NOMO-1 (cell line): ENCODE measurements at regions not wholly inside any gene's neighbourhood (a gene's known extent, or its start where the extent isn't known, plus 50 kb on each side); places are given as distances from the start of the nearest gene placed in this dataset.

Experiments
- DNase-seq, 2 experiments: peaks; one replicate each; lab custom pipeline; 2025; ENCODE audit not compliant: unreplicated experiment in 2 of 2; lab: John Stamatoyannopoulos, UW

- DNase-seq: no peak
These were observed 512.1 kb downstream of the RPS24 start for GRCh38 chr10:78545756-78546155.

- DNase-seq: no peak
These were observed 513.7 kb downstream of the RPS24 start for GRCh38 chr10:78547397-78547796.

- no peak for DNase-seq
These were observed 514.2 kb downstream of the RPS24 start for GRCh38 chr10:78547905-78548304.

GRCh38 chr10:78548369-78548768 is 514.7 kb downstream of the RPS24 start:
- no peak for DNase-seq

GRCh38 chr10:78549140-78549935 is 515.7 kb downstream of the RPS24 start:
- DNase-seq: peak in 1 of 2 experiments; percentile 30

GRCh38 chr10:78550090-78550489 is 516.4 kb downstream of the RPS24 start:
- DNase-seq: no peak

GRCh38 chr10:78550716-78551115 is 517.1 kb downstream of the RPS24 start:
- no peak for DNase-seq

- no peak for DNase-seq
These were observed 517.4 kb upstream of the ZMIZ1 start for GRCh38 chr10:78551184-78552005.

GRCh38 chr10:78552261-78552811 is 516.4 kb upstream of the ZMIZ1 start:
- no peak for DNase-seq

GRCh38 chr10:78553792-78554191 is 515.0 kb upstream of the ZMIZ1 start:
- DNase-seq: no peak

GRCh38 chr10:78555128-78555527 is 513.6 kb upstream of the ZMIZ1 start:
- DNase-seq: no peak

GRCh38 chr10:78556705-78557432 is 511.9 kb upstream of the ZMIZ1 start:
- DNase-seq: peak; percentile 24 to 82

- DNase-seq: no peak
These were observed 511.3 kb upstream of the ZMIZ1 start for GRCh38 chr10:78557433-78557925.

GRCh38 chr10:78559661-78560340 is 509.0 kb upstream of the ZMIZ1 start:
- no peak for DNase-seq

GRCh38 chr10:78560341-78560688 is 508.5 kb upstream of the ZMIZ1 start:
- no peak for DNase-seq

- DNase-seq: no peak
These were observed 505.5 kb upstream of the ZMIZ1 start for GRCh38 chr10:78563314-78563713.

GRCh38 chr10:78565841-78566240 is 502.9 kb upstream of the ZMIZ1 start:
- DNase-seq: no peak

- DNase-seq: no peak
These were observed 502.3 kb upstream of the ZMIZ1 start for GRCh38 chr10:78566284-78567111.

GRCh38 chr10:78567680-78568455 is 500.9 kb upstream of the ZMIZ1 start:
- peak; percentile 15 to 34 for DNase-seq
